ENCODE measurements at regions not wholly inside any gene's neighbourhood (a gene's known extent, or its start where the extent isn't known, plus 50 kb on each side); places are given as distances from the start of the nearest gene placed in this dataset.

GRCh38 chr5:66246608-66247007 is 102.5 kb downstream of the SREK1 start:
- H3K4me3 ChIP-seq (ENCODE audit: low read depth, low read length): no peak overlapping the region
- DNase-seq (ENCODE audit: low read depth): no peak
- TF ChIP-seq POLR2A (IDR thresholded peaks at IDR 0.05; ENCODE audit: extremely low read depth, insufficient read length) (no peak), CTCF (IDR thresholded peaks at IDR 0.05; ENCODE audit: low read depth, low read length) (no peak), MYC (IDR thresholded peaks at IDR 0.05; ENCODE audit: low read depth, low read length) (no peak)
- TF ChIP-seq, protein P1, sequence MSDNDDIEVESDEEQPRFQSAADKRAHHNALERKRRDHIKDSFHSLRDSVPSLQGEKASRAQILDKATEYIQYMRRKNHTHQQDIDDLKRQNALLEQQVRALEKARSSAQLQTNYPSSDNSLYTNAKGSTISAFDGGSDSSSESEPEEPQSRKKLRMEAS (IDR thresholded peaks at IDR 0.05; ENCODE audit: low read depth, low read length): no peak

- DNase-seq (ENCODE audit: low read depth): peak; percentile 9
- H3K4me3 ChIP-seq (ENCODE audit: low read depth, low read length): no peak overlapping the region
- TF ChIP-seq POLR2A (IDR thresholded peaks at IDR 0.05; ENCODE audit: extremely low read depth, insufficient read length) (no peak), MYC (IDR thresholded peaks at IDR 0.05; ENCODE audit: low read depth, low read length) (no peak), CTCF (IDR thresholded peaks at IDR 0.05; ENCODE audit: low read depth, low read length) (no peak)
- TF ChIP-seq, protein P1 (IDR thresholded peaks at IDR 0.05; ENCODE audit: low read depth, low read length): no peak
Observed at GRCh38 chr5:66247176-66247960, 103.3 kb downstream of the SREK1 start.

DNA sequence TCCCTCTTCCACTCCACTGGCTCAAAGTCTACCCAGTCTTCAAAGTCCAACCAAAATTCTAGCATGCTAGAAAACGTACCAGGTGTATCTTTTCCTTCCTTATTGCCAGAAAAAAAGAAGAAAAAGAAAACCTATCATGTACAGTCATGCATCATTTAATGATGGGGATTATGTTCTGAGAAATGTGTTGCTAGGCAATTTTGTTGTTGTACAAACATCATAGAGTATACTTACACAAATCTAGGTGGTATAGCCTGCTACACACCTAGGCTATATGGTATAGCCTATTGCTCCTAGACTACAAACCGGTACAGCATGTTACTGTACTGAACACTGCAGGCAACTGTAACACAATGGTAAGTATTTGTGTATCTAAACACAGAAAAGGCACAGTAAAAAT is 104.8 kb downstream of the SREK1 start:
- TF ChIP-seq, protein P1 (IDR thresholded peaks at IDR 0.05; ENCODE audit: low read depth, low read length): no peak
- no peak for TF ChIP-seq CTCF (IDR thresholded peaks at IDR 0.05; ENCODE audit: low read depth, low read length)
- TF ChIP-seq POLR2A (IDR thresholded peaks at IDR 0.05; ENCODE audit: extremely low read depth, insufficient read length): no peak
- no peak for TF ChIP-seq MYC (IDR thresholded peaks at IDR 0.05; ENCODE audit: low read depth, low read length)
- no peak for DNase-seq (ENCODE audit: low read depth)
- no peak overlapping the region for H3K4me3 ChIP-seq (ENCODE audit: low read depth, low read length)

DNA sequence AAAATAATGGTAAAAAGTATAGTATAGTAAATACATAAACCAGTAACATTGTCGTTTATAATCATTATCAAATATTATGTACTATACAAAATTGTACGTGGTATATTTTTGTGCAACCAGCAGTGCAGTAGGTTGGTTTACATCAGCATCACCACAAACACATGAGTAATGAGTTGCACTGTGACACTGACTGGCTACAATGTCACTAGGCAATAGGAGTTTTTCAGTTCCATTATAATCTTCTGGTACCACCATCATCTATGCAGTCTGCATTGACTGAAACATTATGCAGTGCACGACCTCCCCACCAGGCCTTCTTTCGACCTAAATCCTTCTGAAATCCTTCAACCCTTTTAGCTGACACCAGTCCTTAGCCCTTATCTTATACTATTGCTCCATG is 105.8 kb downstream of the SREK1 start:
- no peak for DNase-seq (ENCODE audit: low read depth)
- TF ChIP-seq POLR2A (IDR thresholded peaks at IDR 0.05; ENCODE audit: extremely low read depth, insufficient read length) (no peak), CTCF (IDR thresholded peaks at IDR 0.05; ENCODE audit: low read depth, low read length) (no peak), MYC (IDR thresholded peaks at IDR 0.05; ENCODE audit: low read depth, low read length) (no peak)
- TF ChIP-seq, protein P1 (IDR thresholded peaks at IDR 0.05; ENCODE audit: low read depth, low read length): no peak
- H3K4me3 ChIP-seq (ENCODE audit: low read depth, low read length): no peak overlapping the region

GRCh38 chr5:66252849-66253248 is 108.7 kb downstream of the SREK1 start:
- H3K4me3 ChIP-seq (ENCODE audit: low read depth, low read length): no peak overlapping the region
- DNase-seq (ENCODE audit: low read depth): no peak
- TF ChIP-seq MYC (IDR thresholded peaks at IDR 0.05; ENCODE audit: low read depth, low read length): no peak
- TF ChIP-seq CTCF (IDR thresholded peaks at IDR 0.05; ENCODE audit: low read depth, low read length): no peak
- TF ChIP-seq POLR2A (IDR thresholded peaks at IDR 0.05; ENCODE audit: extremely low read depth, insufficient read length): no peak
- TF ChIP-seq, protein P1 (IDR thresholded peaks at IDR 0.05; ENCODE audit: low read depth, low read length): no peak

Data from NB4 (cell line).